ENCODE measurements at regions not wholly inside any gene's neighbourhood (a gene's known extent, or its start where the extent isn't known, plus 50 kb on each side); places are given as distances from the start of the nearest gene placed in this dataset.

- DNase-seq (ENCODE audit: low read depth in 2 of 2): no peak
Measured at GRCh38 chr15:53400986-53401385, 358.5 kb downstream of the WDR72 start.

DNA sequence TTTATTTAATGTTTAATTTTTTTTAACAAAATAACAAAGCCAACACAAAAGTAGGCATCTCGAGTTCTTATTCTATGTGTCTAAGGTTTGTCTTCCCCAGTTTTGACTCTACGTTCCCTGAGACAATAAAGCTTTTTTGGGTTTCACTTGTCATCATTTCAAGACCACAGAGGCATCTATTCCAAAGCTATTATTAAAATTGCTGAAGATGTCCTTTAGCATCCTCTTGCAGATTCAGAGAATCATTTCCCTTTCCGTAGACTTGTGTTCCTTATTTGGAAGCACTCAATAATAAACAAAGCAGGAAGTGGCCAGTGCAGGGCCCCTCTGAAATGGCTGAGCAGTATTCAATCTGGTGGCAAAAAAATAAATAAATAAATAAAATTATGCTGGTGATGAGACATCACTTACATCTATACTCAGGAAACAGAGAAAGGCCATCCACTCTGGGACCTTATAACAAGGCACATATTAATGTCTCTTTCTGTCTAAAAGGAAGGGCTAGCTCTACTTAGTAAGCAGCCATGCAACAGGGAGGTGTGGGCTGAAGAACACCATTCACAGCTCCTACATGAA, 362.3 kb downstream of the WDR72 start:
- DNase-seq (ENCODE audit: low read depth in 2 of 2): no peak

DNA sequence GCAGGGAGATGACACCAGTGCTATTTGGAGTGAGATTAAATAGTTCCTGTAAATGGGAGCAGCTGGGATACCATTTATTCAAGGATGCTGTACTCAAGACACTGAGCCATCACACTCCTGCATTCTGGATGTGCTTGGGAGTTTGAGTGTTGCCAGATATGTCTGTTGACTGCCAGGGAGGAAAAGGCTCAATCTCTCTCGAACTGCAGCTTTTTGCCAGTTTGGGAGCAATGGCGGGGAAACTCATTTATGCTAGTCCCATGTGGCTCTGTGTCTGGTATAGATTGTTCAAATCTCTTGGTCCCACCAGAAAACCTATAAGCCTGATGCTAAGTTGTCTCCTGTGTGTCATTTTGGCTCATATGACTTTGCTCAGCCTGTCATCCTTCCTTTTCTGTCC, 363.6 kb downstream of the WDR72 start:
- no peak for DNase-seq (ENCODE audit: low read depth in 2 of 2)

DNA sequence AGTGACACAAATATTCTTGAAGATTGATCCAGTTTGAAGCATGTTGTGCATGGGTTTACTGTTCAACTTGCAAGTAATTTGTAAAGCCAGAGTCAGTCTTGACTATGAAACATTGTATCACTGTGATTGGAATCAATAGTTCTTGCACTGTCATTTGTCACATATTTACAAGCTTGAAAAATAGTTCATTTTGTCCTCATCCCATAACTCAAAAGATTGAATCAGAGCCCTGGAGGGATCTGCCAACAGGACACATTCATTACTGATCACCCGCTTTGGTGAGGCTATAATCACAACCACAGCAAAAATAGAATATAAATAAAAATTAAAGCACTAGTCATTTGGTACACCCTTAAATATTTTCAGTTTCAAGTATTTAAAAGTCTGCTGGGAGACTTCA, 368.9 kb downstream of the WDR72 start:
- DNase-seq (ENCODE audit: low read depth in 2 of 2): no peak

DNA sequence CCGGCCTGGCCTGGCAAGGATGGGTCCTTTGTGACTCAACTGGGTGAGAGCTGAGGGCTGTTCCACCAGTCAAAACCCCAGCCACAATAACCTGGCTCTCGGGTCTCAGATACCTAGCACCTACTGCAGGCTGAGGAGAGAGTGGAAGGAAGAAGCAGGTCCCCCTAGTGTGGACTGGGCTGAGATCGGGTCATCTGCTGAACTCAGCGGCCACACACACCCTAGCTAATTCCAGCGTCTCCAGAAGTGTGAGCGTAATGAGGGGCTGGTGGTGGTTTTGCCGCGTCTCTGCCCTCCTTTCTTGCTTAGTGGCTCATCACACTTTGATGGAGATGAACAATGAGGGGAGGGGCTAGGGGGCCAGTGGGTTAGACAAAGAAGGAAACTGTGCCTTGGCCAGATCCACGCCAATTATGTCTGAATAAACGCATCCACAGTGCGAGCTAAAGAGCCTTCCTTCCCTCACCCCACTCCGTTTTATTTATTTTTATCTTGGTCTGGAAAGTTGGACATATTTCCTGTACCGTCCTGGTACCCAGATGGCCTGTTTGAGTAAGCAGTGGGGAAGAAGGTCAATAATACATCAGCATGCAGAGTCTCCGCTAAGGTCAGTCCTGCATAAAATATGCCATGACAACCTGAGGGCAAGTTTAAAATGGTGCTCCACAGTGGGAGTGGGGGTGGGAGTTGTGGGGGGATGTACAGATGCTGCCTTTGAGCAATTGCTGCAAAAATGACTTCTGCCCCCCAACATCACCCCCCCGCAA, 370.0 kb downstream of the WDR72 start:
- DNase-seq (ENCODE audit: low read depth in 2 of 2): no peak

GRCh38 chr15:53384417-53384816, 375.0 kb downstream of the WDR72 start:
- no peak for DNase-seq (ENCODE audit: low read depth in 2 of 2)

GRCh38 chr15:53378096-53378800, 381.2 kb downstream of the WDR72 start:
- no peak for DNase-seq (ENCODE audit: low read depth in 2 of 2)

- no peak for DNase-seq (ENCODE audit: low read depth in 2 of 2)
Measured at GRCh38 chr15:53367740-53368139, 391.7 kb downstream of the WDR72 start.

DNA sequence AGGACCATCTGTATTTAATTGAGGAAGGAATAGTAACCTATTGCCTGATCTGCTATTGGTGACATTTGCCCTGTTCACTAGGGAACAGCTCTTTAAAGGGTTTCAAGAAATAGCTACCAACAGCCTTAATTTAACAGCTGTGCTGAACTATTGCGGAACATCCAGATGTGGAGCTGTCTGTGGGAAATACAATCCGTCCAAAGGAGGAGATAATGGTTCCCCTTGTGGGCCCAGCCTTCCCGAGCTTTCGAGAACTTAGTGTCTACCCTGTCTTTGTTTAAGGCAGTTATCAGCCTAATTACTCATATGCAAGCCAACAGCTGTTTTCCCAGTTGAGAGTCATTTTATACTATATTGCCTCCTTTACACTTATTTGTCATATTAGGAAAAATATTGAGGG, 398.6 kb downstream of the WDR72 start:
- no peak for DNase-seq (ENCODE audit: low read depth in 2 of 2)

DNA sequence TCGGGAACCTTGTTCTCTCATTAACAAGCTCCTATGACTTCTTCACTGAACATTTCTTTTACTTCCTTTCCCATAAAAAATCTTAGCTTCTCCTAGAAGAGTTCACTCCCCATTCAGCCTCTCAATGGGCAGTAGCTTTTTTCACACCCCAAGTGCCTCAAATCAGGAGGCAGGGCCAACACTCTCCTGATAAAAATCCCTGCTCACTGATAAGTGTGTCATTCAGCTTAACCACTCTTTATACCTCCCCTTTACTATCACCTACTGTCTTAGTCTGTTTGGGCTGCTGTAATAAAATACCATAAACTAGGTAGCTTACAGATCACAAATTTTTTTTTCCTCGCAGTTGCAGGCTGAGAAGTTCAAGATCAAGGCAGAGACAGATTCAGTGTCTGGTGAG, 400.4 kb downstream of the WDR72 start:
- no peak for DNase-seq (ENCODE audit: low read depth in 2 of 2)

DNA sequence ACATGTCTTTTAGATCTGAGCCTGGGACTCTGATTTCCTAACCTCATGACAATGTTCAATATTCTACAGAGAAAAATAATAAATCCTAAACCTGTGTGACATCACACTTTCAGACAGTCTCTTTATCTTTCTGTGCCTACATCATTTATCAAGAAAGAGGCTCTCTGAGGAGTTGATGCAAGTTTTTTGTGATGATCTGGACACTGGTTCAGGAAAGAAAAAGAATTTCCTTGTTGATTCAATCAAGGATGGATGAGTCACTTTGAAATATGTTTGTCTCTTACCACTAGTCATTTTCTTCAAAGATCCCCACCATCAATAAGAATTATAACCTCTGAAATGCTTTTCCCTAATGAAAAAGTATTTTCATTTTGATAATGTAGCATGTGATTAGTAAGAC, 404.6 kb downstream of the WDR72 start:
- DNase-seq (ENCODE audit: low read depth in 2 of 2): no peak

DNA sequence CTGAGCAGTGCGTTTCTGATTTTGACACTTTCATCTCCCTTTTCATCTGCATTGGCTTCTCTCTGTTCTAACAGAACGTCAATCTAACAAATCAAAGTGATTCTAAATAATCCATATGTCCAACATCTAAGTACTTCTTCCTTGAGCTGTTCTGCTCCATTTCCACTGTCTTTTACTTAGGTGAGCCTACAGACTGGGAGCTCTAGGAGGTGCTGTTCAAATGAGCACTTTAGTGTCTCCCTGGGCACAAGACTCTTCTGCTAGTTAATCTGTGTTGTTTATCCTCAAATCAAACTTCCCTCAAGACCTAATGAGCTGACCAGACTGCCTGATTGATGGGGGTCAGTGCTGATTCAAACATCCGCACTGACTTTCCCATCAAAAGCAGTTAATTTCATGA, 408.1 kb downstream of the WDR72 start:
- DNase-seq (ENCODE audit: low read depth in 2 of 2): no peak

DNA sequence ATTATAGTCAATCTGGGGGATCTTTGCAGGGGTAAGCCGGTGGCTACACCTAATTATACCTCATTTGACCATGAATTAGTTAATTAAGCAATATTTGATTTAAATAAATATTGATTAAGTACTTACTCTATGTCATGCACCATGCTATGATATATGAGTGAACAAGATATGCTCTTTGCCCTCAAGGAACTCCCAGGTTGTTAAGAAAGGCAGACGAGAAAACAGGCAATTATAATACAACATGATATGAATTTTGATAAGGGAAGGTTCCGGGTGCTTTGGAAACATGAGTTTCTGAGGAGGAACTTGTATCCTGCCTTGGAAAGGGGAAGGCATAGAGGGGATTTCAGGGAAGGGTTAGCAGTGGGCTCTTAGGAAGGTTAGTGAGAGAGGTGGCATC, 412.9 kb downstream of the WDR72 start:
- DNase-seq (ENCODE audit: low read depth in 2 of 2): no peak

DNA sequence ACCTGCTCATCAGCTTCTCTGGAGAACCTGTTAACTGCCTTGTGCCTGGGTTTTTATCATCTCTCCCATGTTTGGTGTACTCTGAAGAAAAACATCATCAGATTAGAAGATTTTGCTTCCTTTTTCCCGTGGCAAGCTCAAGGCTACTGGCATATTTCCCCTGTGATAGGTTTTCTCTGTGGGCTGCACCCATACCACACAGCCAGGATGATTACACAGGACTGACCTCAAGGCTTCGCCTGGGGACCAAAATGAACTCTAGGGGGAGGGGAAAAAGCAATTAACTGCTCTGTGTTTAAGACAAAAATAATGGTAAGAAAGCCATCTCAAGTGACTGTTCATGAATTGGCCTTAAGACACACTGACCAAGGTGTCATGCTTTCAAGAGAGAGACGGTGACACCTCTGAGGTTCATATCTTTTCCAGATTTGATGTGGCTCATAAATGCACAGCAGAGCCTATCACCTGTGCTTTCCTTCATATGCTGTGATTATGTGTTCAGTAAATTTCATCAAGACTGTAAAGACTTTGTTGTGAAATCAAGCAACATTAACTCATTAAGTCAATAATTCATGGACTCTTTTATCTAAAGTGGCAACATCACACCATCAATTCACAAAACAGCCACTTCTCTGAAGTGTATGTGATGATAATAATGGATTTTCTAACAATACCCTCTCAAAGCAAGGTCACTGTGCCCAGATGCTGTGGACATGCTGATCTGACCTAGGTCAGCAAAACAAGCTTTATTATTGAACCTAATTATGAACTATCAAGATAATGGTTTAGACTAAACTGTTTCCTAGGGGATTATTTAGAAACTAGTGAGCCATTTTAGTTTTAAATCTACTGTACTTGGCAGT, 427.9 kb downstream of the WDR72 start:
- no peak for DNase-seq (ENCODE audit: low read depth in 2 of 2)

DNA sequence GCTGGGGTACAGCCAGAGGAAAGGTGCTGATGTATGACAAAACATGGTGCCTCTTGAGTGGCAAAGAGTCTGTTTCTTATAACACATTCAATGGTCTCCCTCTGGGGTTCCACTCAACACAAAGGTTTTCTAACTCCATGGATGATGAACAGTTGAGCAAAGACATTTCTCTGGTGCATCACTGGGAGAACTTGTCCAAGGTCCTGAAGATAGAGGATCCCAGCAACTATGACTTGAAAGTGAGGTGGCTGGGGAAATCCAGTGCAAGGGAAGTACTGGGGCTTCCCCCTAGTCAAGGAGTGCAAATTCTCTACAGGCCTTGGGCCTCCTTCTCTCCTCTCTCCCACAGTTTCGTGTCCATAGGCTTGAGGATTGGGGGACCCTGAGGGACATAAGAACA, 431.1 kb downstream of the WDR72 start:
- no peak for DNase-seq (ENCODE audit: low read depth in 2 of 2)

- DNase-seq (ENCODE audit: low read depth in 2 of 2): no peak
Measured at GRCh38 chr15:53324061-53324460, 435.4 kb downstream of the WDR72 start.

DNA sequence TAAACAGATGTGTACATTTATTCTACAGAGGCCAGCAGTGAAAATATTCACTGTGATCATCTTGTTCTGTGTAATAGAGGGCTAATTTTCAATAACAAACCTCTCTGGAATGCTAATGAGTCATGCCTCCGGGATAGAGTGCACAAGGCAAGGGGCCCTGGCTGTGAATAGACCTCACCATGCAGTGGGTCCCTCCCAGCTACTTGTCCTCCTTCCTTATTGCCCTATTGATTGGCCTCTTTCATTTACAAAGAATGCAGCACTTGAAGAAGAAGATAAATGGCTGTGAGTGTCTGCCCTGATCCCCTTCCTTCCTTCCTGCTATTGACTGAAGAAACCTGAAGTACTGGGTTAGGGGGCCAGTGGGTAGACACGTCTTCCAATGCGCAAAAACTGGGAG, 436.3 kb downstream of the WDR72 start:
- DNase-seq (ENCODE audit: low read depth in 2 of 2): no peak

- DNase-seq (ENCODE audit: low read depth in 2 of 2): no peak
Measured at GRCh38 chr15:53320816-53321215, 438.6 kb downstream of the WDR72 start.

- DNase-seq (ENCODE audit: low read depth in 2 of 2): no peak
Measured at GRCh38 chr15:53312707-53313106, 446.8 kb downstream of the WDR72 start.

- DNase-seq (ENCODE audit: low read depth in 2 of 2): no peak
Measured at GRCh38 chr15:53310709-53311108, 448.8 kb downstream of the WDR72 start.

DNA sequence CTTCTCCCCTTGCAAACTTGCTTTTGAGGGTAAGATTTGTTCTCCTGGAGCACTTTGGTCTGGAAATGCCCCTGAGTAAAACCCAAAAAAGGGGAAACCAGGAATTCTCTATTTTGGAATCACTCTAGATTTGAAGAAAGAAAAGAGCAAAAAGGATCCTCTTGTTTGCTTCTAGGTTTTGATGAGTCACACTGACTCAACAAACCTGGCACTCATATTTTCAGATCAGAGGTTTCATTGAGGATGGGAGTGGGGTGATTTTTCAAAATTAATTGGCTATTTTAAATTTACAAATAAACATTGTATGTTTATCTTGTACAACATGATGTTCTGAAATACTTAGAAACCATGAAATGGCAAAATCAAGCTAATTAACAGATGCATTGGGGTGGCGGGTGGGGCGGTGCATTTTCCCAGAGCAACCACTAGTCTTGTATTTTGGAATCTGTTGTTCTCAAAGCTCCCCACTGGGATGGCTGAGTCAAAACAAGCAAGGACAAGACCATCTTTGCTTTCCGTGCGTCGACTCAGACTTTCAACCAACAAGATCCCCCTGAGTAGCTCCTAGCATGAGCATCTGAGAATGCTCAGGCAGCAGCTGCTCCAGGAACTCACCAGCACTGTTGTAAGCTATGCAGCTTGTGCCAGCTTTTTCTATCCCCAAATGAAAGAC, 451.4 kb downstream of the WDR72 start:
- no peak for DNase-seq (ENCODE audit: low read depth in 2 of 2)

DNA sequence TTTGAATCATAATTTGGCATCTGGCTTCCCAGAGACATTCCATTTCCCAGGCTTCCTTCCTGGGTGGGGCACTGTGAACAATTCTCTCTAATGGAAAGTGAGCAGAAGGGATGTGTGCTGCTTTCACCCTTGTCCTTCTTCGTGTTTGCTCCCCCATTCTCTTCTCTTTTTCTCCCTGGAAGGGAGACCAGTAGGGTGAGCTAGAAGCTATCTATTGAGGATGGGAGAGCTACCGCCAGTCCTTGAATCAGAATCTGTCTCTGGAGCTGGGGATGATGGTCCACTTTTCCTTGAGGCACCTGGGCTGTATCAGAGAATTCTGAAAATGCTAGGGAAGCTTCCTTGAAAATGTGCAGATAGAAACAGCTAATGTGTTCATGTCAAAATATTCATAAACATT, 453.9 kb downstream of the WDR72 start:
- no peak for DNase-seq (ENCODE audit: low read depth in 2 of 2)

Data from stimulated activated CD4-positive, alpha-beta T cell treated with anti-CD3 and anti-CD28 coated beads, Interleukin-15, amount 100 ng/mL, for 48 hours (primary cell).